HCT116 (cell line): ENCODE measurements at regions not wholly inside any gene's neighbourhood (a gene's known extent, or its start where the extent isn't known, plus 50 kb on each side); places are given as distances from the start of the nearest gene placed in this dataset.

Source experiments
- CBX3 ChIP-seq: IDR thresholded peaks from 2 replicates; pipeline ENCODE4 v1.6.1; 2012; ENCODE audit warnings: low read depth
- CTCF ChIP-seq, 3 experiments: fragments of 200-600 bp in 1 of 3; sonication (generic) in 1 of 3; IDR thresholded peaks in 2 of 3; conservative IDR thresholded peaks in 1 of 3; 2 replicates each; pipeline ENCODE4 v1.5.1; 2012 to 2017; ENCODE audit warnings: low read depth in 2 of 3, low read length in 2 of 3, antibody characterized with exemption in 1 of 3, borderline replicate concordance in 1 of 3, control low read depth in 1 of 3, mild to moderate bottlenecking in 1 of 3, mixed read lengths in 1 of 3, mixed run types in 1 of 3, moderate library complexity in 1 of 3; ENCODE audit not compliant: insufficient read depth in 1 of 3
- EZH2 ChIP-seq: fragments of 200-600 bp; sonication (generic); IDR thresholded peaks from 2 replicates; pipeline ENCODE4 v1.6.1; 2017; ENCODE audit warnings: antibody characterized with exemption, mixed run types
- POLR2A ChIP-seq: IDR thresholded peaks from 2 replicates; pipeline ENCODE4 v1.7.0; 2011; ENCODE audit warnings: borderline replicate concordance; ENCODE audit not compliant: insufficient read depth, insufficient read length; ENCODE audit errors: extremely low read depth
- RAD21 ChIP-seq: IDR thresholded peaks from 2 replicates; pipeline ENCODE4 v1.6.1; 2012; ENCODE audit warnings: low read depth, mild to moderate bottlenecking
- ZBTB33 ChIP-seq: IDR thresholded peaks from 2 replicates; pipeline ENCODE4 v1.6.1; 2011; ENCODE audit warnings: mild to moderate bottlenecking, low read length, moderate library complexity; ENCODE audit not compliant: insufficient replicate concordance; ENCODE audit errors: extremely low read depth
- ZNF274 ChIP-seq: fragments of 200-500 bp; sonication (Bioruptor generic); IDR thresholded peaks from 2 replicates; pipeline ENCODE4 v1.6.1; 2014; ENCODE audit warnings: mild to moderate bottlenecking, low read depth, low read length, inconsistent platforms

GRCh38 chr9:73753171-73753570 is 601.5 kb downstream of the ANXA1 start:
- TF ChIP-seq CTCF (IDR thresholded peaks at IDR 0.05 in 2 of 3, conservative IDR thresholded peaks at IDR 0.05 in 1 of 3; ENCODE audit: borderline replicate concordance in 1 of 3, insufficient read depth in 1 of 3, low read depth in 2 of 3, low read length in 2 of 3) (no peak), EZH2 (no peak), ZNF274 (no peak), POLR2A (no peak), RAD21 (no peak), CBX3 (no peak), ZBTB33 (no peak)
